ENCODE measurements at regions not wholly inside any gene's neighbourhood (a gene's known extent, or its start where the extent isn't known, plus 50 kb on each side); places are given as distances from the start of the nearest gene placed in this dataset.

- DNase-seq: no peak
Measured at GRCh38 chr1:228899421-228899956, 164.2 kb downstream of the RHOU start.

GRCh38 chr1:228900099-228900885 is 165.0 kb downstream of the RHOU start:
- DNase-seq: no peak

GRCh38 chr1:228900886-228901392 is 165.7 kb downstream of the RHOU start:
- no peak for DNase-seq

DNA sequence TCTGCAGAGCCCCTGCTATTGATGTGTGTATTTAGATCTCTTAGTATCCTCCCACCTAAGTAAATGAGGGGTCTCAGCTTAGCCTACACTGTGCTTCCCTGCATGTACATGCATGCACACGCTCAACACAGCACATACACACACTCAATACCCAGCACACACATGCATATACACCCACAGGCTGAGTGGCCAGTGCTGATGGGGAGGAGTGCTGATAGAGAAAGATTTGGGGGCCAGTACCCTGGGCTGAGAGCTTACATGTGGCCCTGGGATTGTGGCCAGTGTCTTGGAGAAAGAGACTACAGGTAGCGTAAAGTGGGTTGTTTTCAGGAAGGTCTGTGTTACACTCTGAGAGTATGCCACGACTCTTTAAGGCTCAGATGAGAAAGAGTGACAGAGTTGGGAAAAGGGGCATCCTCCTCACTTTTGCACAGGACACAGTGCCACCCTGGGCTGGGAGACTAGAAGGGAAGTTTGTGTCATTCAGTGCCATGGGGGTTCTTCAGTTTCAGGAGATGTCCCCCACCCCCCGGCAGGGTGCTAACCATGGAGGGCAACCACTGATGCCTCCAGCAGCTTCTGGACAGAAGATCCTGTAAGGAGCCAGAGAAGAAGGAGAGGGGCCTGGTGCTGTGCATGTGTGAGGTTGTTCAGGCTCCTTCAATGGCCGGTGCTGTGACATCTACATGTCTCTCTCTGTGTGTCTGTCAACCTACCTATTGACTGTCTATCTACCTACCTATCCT is 166.8 kb downstream of the RHOU start:
- no peak for DNase-seq

DNA sequence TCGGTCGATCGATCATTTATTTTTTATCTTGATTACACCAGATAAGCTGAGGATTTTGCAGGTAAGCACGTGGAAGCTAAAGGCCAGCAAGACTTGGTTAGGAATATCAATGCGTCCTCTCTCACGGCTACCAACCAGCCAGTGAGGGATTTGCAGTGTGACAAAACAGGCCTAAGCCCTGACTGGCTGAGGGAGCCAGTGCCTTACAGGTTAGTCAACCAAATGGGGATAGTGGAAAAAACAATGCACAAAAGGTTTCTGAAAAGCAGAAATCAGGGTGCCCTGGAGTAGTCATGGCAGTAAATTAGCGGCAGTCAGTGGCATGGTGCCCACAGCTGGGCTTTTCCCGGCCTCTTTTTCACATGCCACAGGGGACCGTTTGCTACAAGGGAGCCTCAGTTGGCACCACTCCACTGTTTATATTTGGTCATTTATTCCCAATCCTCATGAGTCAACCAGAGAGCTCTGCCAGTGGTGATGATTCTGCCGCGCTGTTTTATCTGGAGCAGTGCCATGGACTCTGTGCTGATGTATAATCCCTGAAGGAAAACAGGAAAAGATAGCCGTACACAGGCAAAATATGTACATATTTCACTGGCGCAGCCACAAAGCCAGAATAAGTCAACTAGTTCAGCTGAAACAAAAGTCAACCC is 167.6 kb downstream of the RHOU start:
- no peak for DNase-seq

DNA sequence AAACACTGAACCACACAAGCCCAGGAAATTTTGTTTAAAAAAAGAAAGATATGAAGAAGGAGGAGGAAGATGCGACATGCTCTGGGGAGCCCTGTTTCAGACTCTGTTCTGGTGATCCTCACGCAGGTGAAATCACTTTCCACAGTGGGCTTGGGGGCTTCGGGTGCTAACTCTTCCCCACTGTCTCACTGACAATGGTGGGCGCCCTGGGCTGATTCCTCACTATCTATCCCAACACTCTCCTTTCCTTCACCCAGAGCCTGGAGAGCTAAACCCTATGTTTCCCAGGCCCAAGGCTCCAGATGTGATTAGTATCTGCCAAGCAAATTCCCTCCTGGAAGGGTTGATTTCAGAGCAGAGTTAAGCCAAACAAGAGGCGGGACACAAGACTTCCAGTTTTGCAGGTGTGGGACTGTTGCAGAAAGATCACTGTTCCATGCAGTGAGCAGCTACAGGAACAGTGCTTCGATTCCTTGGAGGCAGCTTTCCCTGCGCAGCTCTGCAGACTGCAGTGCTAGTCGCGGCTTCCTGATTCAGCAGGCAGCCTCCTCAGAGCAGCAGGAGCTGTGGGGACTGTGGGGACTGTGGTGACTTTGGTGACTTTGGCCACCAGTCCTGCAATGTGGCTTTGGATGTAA is 168.3 kb downstream of the RHOU start:
- DNase-seq: no peak

GRCh38 chr1:228904222-228904621 is 168.9 kb downstream of the RHOU start:
- DNase-seq: no peak

DNA sequence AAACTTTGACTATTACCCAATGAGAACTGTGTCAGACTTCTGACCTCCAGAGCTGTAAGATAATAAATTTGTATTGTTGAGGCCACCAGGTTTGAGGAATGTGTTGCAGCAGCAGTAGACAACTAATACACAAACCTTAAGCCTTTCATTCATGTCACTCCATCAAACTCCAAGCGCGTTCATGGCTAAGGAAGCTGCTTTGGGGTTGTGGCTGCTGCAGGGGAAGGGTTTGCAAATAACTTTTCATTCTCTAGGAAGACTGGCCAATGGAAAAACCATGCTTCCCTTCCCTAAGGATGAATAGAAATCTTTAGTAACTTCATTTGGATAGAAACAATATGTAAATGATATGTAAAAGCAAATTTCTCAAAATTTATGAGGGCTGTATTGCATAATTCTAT is 170.4 kb downstream of the RHOU start:
- no peak for DNase-seq

- no peak for DNase-seq
Measured at GRCh38 chr1:228906223-228906860, 171.1 kb downstream of the RHOU start.

GRCh38 chr1:228911225-228912210 is 176.2 kb downstream of the RHOU start:
- DNase-seq: no peak

DNA sequence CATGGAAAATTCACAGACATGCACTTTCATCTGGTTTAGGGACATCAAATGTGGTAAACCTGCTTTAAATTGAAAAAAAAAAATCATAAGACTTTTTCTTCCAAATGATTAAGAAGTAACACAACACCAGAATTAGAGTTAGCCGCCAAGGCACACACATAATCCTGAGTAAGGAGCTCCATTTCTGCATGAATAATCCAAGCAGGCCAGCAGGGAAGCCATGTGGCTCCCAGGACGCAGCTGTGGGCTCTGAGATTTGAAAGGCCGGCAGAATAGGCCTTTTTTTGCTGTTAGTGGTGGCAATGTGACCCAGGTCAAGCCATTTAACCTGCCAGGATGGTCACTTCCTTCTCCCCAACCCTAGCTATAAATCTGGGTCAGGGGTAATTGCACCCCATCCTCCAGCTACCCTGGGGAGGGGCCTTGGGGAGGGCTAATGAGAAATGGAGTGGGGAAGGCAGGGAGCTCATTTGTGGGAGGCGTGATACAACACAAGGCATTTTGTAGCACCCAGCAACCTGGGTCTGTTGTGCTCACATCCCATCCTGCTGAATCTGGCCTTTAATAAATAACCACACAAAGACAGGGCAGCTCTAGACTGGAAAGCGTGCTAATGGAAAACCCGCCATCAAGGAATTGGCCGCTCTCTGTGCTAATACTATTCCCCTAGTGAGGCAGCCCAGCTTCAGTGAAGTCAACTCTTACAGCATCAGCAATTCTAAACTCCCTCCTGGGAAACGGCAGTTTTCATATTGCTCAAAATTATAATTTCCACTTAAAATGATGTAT is 178.5 kb downstream of the RHOU start:
- DNase-seq: no peak

DNA sequence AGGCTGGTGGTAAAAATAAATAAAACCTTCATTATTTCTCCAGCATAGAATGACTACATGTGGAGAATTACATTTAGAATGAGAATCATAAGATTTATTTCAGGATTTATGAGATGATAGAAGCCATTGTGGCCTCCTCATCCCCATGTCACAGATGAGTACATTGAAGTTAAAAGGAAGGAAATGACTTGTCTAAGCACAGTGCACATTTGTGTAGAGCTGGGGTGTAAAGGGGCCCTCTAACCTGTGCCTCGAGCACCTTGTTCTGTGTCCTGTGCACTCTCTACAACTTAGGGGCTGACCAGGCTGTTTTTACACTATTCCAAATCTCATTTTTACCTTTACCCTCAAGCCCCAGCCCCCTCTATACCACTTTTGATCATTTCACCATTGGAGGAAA is 179.4 kb downstream of the RHOU start:
- no peak for DNase-seq

- no peak for DNase-seq
Measured at GRCh38 chr1:228917342-228917741, 182.1 kb downstream of the RHOU start.

- DNase-seq: no peak
Measured at GRCh38 chr1:228917755-228918154, 182.5 kb downstream of the RHOU start.

- DNase-seq: no peak
Measured at GRCh38 chr1:228918335-228918734, 183.1 kb downstream of the RHOU start.

DNA sequence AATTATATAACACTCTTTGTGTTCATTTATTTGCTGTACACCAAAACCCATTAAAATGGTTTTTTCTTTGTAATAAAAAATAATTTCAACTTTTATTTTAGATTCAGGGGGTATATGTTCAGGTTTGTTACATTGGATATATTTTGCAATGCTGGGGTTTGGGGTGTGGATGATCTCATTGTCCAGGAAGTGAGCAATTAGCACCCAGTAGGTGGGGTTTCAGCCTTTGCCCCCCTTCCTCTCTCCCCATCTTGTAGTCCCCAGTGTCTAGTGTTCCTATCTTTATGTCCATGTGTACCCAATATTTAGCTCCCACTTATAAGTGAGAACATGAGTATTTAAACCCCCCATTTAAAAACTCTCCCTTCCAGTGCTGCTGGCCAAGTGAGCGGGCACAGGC is 184.6 kb downstream of the RHOU start:
- DNase-seq: no peak

DNA sequence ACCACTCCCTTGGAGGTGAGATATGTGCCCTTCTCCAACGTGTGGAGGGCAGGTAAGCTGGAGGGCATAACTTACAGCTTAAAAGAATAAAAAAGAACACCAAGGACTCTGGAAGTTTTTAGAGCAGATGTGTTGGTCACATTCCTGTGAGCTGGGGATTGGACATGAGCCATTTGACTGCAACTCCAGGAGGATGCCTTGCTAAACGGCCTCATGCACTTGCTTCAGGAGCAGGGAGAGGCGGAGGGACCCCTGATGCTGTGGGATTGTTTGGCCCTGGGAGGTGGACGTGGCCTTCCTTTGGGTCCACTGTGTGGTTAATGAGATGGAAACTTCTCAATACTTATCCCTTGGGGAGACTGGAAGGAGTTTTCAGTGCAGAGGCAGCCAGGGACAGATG is 185.6 kb downstream of the RHOU start:
- no peak for DNase-seq

- DNase-seq: no peak
Measured at GRCh38 chr1:228921481-228921880, 186.2 kb downstream of the RHOU start.

DNA sequence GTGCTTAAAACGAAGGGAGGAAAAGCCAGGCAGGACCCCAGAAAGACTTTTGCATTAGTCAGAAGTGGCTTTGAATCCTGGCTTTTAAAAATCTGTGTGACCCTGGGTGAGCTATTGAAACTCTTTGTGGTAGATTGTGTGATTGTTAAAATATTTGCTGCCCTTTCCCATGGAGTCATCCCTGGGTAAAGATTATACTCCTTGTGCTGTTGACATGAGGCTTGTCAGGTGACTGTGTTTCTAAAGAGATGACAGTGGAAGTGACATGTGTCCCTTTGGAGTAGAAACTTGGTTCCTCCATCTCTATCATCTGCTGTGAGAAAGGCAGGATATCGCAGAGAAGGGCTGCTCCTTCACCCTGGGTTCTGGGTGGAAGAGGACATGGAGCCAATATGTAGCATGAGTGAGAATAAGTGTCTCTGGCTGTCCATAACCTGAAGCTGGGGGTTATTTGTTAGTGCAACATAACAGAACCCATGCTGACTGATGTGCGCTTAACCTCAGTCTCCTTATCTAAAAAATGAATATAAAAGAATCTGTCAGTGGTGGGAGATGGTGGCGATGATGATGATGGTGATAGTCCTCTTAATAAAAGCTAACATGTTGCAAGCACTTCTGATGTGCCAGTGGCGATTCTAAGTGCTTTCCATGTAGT is 187.6 kb downstream of the RHOU start:
- no peak for DNase-seq
